ENCODE measurements at regions not wholly inside any gene's neighbourhood (a gene's known extent, or its start where the extent isn't known, plus 50 kb on each side); places are given as distances from the start of the nearest gene placed in this dataset.

GRCh38 chr12:76664731-76665130 is 99.2 kb upstream of the ZDHHC17 start:
- TF ChIP-seq, protein P1, sequence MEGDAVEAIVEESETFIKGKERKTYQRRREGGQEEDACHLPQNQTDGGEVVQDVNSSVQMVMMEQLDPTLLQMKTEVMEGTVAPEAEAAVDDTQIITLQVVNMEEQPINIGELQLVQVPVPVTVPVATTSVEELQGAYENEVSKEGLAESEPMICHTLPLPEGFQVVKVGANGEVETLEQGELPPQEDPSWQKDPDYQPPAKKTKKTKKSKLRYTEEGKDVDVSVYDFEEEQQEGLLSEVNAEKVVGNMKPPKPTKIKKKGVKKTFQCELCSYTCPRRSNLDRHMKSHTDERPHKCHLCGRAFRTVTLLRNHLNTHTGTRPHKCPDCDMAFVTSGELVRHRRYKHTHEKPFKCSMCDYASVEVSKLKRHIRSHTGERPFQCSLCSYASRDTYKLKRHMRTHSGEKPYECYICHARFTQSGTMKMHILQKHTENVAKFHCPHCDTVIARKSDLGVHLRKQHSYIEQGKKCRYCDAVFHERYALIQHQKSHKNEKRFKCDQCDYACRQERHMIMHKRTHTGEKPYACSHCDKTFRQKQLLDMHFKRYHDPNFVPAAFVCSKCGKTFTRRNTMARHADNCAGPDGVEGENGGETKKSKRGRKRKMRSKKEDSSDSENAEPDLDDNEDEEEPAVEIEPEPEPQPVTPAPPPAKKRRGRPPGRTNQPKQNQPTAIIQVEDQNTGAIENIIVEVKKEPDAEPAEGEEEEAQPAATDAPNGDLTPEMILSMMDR (IDR thresholded peaks at IDR 0.05 in 8 of 11, conservative IDR thresholded peaks at IDR 0.05 in 3 of 11): no peak
- TF ChIP-seq POLR2A (IDR thresholded peaks at IDR 0.05): no peak
- no peak for TF ChIP-seq POLR2AphosphoS5 (IDR thresholded peaks at IDR 0.05)
- Histone ChIP-seq H3K36me3 (no peaks in the 10 kb centered on the region), H3K27me3 (replicated peaks in 1 of 7) (no peaks in the 10 kb centered on the region), H3K4me3 (peak overlapping the region in 1 of 8 donors; percentile 24), H3K4me1 (peaks cover 0 to 19% (median 6%) of the 10 kb centered on the region in 6 donors), H3K27ac (peak overlapping the region in 5 of 8 donors; percentile 27 to 86 (median 76)), H3K9me3 (peaks cover 0 to 4% (median 0%) of the 10 kb centered on the region in 8 donors)
- DNase-seq: no peak
- intact Hi-C loops (cut with DNase I; ENCODE audit: low total_unique reads): no loop called here
- 70 to 91% (median 87%) methylated on average over 2 of the region's 2 CpGs for WGBS, 5 donors

DNA sequence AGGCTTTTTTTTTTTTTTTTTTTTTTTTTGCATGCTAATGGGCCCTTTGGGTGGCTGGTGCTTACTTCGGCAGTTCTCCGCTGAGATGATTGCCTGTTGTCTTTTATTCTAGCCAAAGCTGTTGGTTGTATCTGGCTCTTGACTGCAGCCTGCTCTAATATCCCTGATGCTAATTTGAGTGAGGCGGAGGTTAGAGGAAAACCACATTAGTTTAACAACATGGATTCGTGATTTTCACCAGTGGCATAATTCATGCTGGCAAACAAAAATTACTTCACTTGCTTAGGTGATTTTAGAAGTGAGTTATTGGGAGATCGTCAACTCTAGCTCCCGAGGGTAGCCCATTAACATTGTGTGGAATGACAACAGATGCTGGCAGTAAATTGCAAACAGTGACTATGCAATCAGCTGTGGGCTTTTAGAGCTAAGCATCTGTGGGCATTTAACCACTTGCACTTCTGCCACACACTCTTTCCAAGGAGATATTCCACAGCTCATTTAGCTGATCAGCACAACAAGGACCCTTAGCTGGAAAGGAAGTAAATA is 97.6 kb upstream of the ZDHHC17 start:
- H3K4me1 ChIP-seq: peaks cover 0 to 19% (median 6%) of the 10 kb centered on the region in 6 donors
- intact Hi-C loops (cut with DNase I; ENCODE audit: low total_unique reads): no loop called here
- H3K9me3 ChIP-seq: peaks cover 0 to 4% (median 0%) of the 10 kb centered on the region in 8 donors
- TF ChIP-seq, protein P1 (IDR thresholded peaks at IDR 0.05 in 8 of 11, conservative IDR thresholded peaks at IDR 0.05 in 3 of 11): no peak
- TF ChIP-seq POLR2AphosphoS5 (IDR thresholded peaks at IDR 0.05) (no peak), POLR2A (IDR thresholded peaks at IDR 0.05) (no peak)
- H3K36me3 ChIP-seq: no peaks in the 10 kb centered on the region
- H3K27ac ChIP-seq: peak overlapping the region in 7 of 8 donors; percentile 46 to 86 (median 70)
- H3K27me3 ChIP-seq (replicated peaks in 1 of 7): no peaks in the 10 kb centered on the region
- DNase-seq: no peak
- 26 to 56% (median 36%) methylated on average over 6 of the region's 6 CpGs for WGBS, 5 donors
- peak overlapping the region in 1 of 8 donors; percentile 36 for H3K4me3 ChIP-seq

GRCh38 chr12:76669981-76670380 is 93.9 kb upstream of the ZDHHC17 start:
- intact Hi-C loops (cut with DNase I; ENCODE audit: low total_unique reads): no loop called here
- TF ChIP-seq, protein P1 (IDR thresholded peaks at IDR 0.05 in 8 of 11, conservative IDR thresholded peaks at IDR 0.05 in 3 of 11): no peak
- TF ChIP-seq POLR2AphosphoS5 (IDR thresholded peaks at IDR 0.05): no peak
- TF ChIP-seq POLR2A (IDR thresholded peaks at IDR 0.05): no peak
- Histone ChIP-seq H3K27me3 (replicated peaks in 1 of 7) (no peaks in the 10 kb centered on the region), H3K4me1 (peaks cover 0 to 17% (median 6%) of the 10 kb centered on the region in 6 donors), H3K4me3 (no peak overlapping the region), H3K27ac (no peak overlapping the region), H3K9me3 (peaks cover 0 to 4% (median 0%) of the 10 kb centered on the region in 8 donors), H3K36me3 (no peaks in the 10 kb centered on the region)
- WGBS, 5 donors: 54 to 89% (median 83%) methylated on average over 2 of the region's 2 CpGs
- no peak for DNase-seq

DNA sequence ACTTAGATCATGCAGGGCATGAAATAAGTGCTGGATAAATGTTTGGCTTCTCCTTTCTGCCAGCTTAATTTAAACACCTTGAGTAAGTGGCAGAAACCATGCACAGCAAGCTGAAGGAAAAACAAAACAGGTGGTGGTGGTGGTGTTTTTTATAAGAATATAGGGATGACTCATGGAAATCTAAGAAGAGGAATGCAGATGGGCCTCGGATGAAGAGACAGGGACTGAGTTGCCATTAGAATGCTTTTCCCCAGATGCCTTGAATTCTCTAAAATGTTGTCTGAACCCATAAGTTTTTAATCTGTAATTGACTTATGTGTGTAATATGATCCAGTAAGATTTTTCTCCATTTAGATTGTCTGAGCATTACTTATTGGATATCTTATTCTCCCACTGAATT is 93.1 kb upstream of the ZDHHC17 start:
- H3K36me3 ChIP-seq: no peaks in the 10 kb centered on the region
- 60 to 97% (median 81%) methylated on average over 1 of the region's 1 CpG for WGBS, 5 donors
- peaks cover 0 to 4% (median 0%) of the 10 kb centered on the region in 8 donors for H3K9me3 ChIP-seq
- no peak overlapping the region for H3K27ac ChIP-seq
- DNase-seq: no peak
- no peaks in the 10 kb centered on the region for H3K27me3 ChIP-seq (replicated peaks in 1 of 7)
- intact Hi-C loops (cut with DNase I; ENCODE audit: low total_unique reads): no loop called here
- TF ChIP-seq POLR2AphosphoS5 (IDR thresholded peaks at IDR 0.05): no peak
- H3K4me3 ChIP-seq: no peak overlapping the region
- H3K4me1 ChIP-seq: peaks cover 0 to 9% (median 6%) of the 10 kb centered on the region in 6 donors

Data from spleen (tissue), 11 donors.